HepG2 (cell line): ENCODE measurements at regions not wholly inside any gene's neighbourhood (a gene's known extent, or its start where the extent isn't known, plus 50 kb on each side); places are given as distances from the start of the nearest gene placed in this dataset.

ENCODE experiments used
- AGO2 ChIP-seq: fragments of 200-400 bp; formaldehyde crosslinking; optimal IDR thresholded peaks from 2 replicates; pipeline ENCODE3; 2017; ENCODE audit warnings: mild to moderate bottlenecking, low read depth, low read length, moderate library complexity
- ELF3 ChIP-seq: IDR thresholded peaks from 2 replicates; pipeline ENCODE4 v1.6.1; 2016; ENCODE audit warnings: missing genetic modification reagents, missing compliant biosample characterization
- HES4 ChIP-seq: sonication (generic); formaldehyde crosslinking; IDR thresholded peaks from 2 replicates; pipeline ENCODE4 v1.9.0; 2021; ENCODE audit warnings: mild to moderate bottlenecking, missing genetic modification reagents, borderline replicate concordance
- HMG20B ChIP-seq: conservative IDR thresholded peaks from 2 replicates; pipeline ENCODE4 v1.6.1; 2016; ENCODE audit warnings: missing genetic modification reagents, missing compliant biosample characterization
- KDM3A ChIP-seq: IDR thresholded peaks from 2 replicates; pipeline ENCODE4 v1.6.1; 2018; ENCODE audit warnings: low read depth, missing compliant biosample characterization
- KLF16 ChIP-seq, 2 experiments: sonication (generic) in 1 of 2; formaldehyde crosslinking in 1 of 2; IDR thresholded peaks; 2 replicates each; pipeline versions ENCODE4 v1.6.1 to v1.8.0; 2016 to 2023; ENCODE audit warnings: missing genetic modification reagents in 2 of 2, missing compliant biosample characterization in 1 of 2
- RFXAP ChIP-seq: sonication (generic); formaldehyde crosslinking; IDR thresholded peaks from 2 replicates; pipeline ENCODE4 v1.4.0; 2020; ENCODE audit warnings: missing genetic modification reagents, borderline replicate concordance
- SP5 ChIP-seq: IDR thresholded peaks from 2 replicates; pipeline ENCODE4 v1.6.1; 2016; ENCODE audit warnings: low read depth, borderline replicate concordance
- XBP1 ChIP-seq: sonication (generic); formaldehyde crosslinking; IDR thresholded peaks from 2 replicates; pipeline ENCODE4 v1.5.0; 2020; ENCODE audit warnings: missing genetic modification reagents
- ZNF136 ChIP-seq: sonication (generic); formaldehyde crosslinking; IDR thresholded peaks from 2 replicates; pipeline ENCODE4 v1.8.1; 2022; ENCODE audit warnings: low read depth, mild to moderate bottlenecking, moderate library complexity, missing genetic modification reagents
- ZNF800 ChIP-seq: sonication (generic); formaldehyde crosslinking; IDR thresholded peaks from 2 replicates; pipeline ENCODE4 v1.4.0; 2020; ENCODE audit warnings: missing genetic modification reagents
- ZSCAN12 ChIP-seq: sonication (generic); formaldehyde crosslinking; IDR thresholded peaks from 2 replicates; pipeline ENCODE4 v1.9.0; 2021; ENCODE audit warnings: mild to moderate bottlenecking, missing genetic modification reagents
- TF ChIP-seq, protein P1 (sequence below), 2 experiments: fragments of 450-650 bp in 1 of 2; sonication (generic) in 1 of 2; formaldehyde crosslinking in 1 of 2; IDR thresholded peaks; 2 replicates each; pipeline versions ENCODE4 v1.6.1 to v1.8.0; 2016 to 2022; ENCODE audit warnings: antibody characterized with exemption in 1 of 2, mild to moderate bottlenecking in 1 of 2, missing genetic modification reagents in 1 of 2
- TF ChIP-seq, protein P2 (sequence below): sonication (generic); formaldehyde crosslinking; IDR thresholded peaks from 2 replicates; pipeline ENCODE4 v1.5.0; 2020; ENCODE audit warnings: missing genetic modification reagents

- TF ChIP-seq AGO2, result no peak
- peak in 1 of 2 experiments; percentile 71; a peak in 2 of 4 replicates for TF ChIP-seq KLF16 (CRISPR knock-in tag; IDR thresholded peaks at IDR 0.05)
- no peak for TF ChIP-seq HES4 (CRISPR knock-in tag)
- TF ChIP-seq HMG20B (CRISPR knock-in tag), result peak; percentile 79
- TF ChIP-seq, protein P1, sequence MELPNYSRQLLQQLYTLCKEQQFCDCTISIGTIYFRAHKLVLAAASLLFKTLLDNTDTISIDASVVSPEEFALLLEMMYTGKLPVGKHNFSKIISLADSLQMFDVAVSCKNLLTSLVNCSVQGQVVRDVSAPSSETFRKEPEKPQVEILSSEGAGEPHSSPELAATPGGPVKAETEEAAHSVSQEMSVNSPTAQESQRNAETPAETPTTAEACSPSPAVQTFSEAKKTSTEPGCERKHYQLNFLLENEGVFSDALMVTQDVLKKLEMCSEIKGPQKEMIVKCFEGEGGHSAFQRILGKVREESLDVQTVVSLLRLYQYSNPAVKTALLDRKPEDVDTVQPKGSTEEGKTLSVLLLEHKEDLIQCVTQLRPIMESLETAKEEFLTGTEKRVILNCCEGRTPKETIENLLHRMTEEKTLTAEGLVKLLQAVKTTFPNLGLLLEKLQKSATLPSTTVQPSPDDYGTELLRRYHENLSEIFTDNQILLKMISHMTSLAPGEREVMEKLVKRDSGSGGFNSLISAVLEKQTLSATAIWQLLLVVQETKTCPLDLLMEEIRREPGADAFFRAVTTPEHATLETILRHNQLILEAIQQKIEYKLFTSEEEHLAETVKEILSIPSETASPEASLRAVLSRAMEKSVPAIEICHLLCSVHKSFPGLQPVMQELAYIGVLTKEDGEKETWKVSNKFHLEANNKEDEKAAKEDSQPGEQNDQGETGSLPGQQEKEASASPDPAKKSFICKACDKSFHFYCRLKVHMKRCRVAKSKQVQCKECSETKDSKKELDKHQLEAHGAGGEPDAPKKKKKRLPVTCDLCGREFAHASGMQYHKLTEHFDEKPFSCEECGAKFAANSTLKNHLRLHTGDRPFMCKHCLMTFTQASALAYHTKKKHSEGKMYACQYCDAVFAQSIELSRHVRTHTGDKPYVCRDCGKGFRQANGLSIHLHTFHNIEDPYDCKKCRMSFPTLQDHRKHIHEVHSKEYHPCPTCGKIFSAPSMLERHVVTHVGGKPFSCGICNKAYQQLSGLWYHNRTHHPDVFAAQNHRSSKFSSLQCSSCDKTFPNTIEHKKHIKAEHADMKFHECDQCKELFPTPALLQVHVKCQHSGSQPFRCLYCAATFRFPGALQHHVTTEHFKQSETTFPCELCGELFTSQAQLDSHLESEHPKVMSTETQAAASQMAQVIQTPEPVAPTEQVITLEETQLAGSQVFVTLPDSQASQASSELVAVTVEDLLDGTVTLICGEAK (IDR thresholded peaks at IDR 0.05), result no peak
- TF ChIP-seq, protein P1 (CRISPR knock-in tag; IDR thresholded peaks at IDR 0.05), result no peak; the same call in 1 of the 2 replicates
- peak; percentile 92 for TF ChIP-seq RFXAP
- TF ChIP-seq ZSCAN12, result no peak
- TF ChIP-seq SP5 (CRISPR knock-in tag), result peak; percentile 19; the same call in 1 of the 2 replicates
- 0 out of 2 replicates have a peak, but pooled peaks have one; percentile 71 for TF ChIP-seq XBP1
- peak; percentile 93 for TF ChIP-seq ELF3 (CRISPR knock-in tag)
- TF ChIP-seq KDM3A (CRISPR knock-in tag), result peak; percentile 66; the same call in 1 of the 2 replicates
- TF ChIP-seq, protein P2, sequence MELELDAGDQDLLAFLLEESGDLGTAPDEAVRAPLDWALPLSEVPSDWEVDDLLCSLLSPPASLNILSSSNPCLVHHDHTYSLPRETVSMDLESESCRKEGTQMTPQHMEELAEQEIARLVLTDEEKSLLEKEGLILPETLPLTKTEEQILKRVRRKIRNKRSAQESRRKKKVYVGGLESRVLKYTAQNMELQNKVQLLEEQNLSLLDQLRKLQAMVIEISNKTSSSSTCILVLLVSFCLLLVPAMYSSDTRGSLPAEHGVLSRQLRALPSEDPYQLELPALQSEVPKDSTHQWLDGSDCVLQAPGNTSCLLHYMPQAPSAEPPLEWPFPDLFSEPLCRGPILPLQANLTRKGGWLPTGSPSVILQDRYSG (CRISPR knock-in tag), result no peak
- peak; percentile 85 for TF ChIP-seq ZNF800 (CRISPR knock-in tag)
- TF ChIP-seq ZNF136, result no peak
Observed at GRCh38 chr7:138257459-138258196, 181.4 kb downstream of the AKR1D1 start (continued).
